ENCODE measurements at regions not wholly inside any gene's neighbourhood (a gene's known extent, or its start where the extent isn't known, plus 50 kb on each side); places are given as distances from the start of the nearest gene placed in this dataset.

- Histone ChIP-seq H4K20me1 (ENCODE audit: insufficient read depth, low read length) (no peaks in the 10 kb centered on the region), H3K27me3 (ENCODE audit: insufficient read depth, low read length) (no peaks in the 10 kb centered on the region), H3K27ac (ENCODE audit: low read depth, low read length) (no peak overlapping the region), H3K4me2 (ENCODE audit: insufficient read depth, low read length) (no peak overlapping the region), H3K79me2 (ENCODE audit: insufficient read depth, low read length) (no peaks in the 10 kb centered on the region), H3K36me3 (ENCODE audit: insufficient read depth, low read length) (no peaks in the 10 kb centered on the region), H2AFZ (ENCODE audit: low read length) (no peak overlapping the region), H3K9me3 (ENCODE audit: low read depth, low read length) (no peaks in the 10 kb centered on the region), H3K4me1 (ENCODE audit: insufficient read depth, low read length) (peaks cover 6% of the 10 kb centered on the region), H3K4me3 (ENCODE audit: insufficient read depth, low read length) (no peak overlapping the region)
- no peak for TF ChIP-seq CTCF (IDR thresholded peaks at IDR 0.05; ENCODE audit: extremely low read depth, low read depth, low read length)
- no peak for DNase-seq (ENCODE audit: insufficient read length, low spot score, missing footprints)
These were observed 223.1 kb upstream of the PDE10A start for GRCh38 chr6:165886169-165886568.

DNA sequence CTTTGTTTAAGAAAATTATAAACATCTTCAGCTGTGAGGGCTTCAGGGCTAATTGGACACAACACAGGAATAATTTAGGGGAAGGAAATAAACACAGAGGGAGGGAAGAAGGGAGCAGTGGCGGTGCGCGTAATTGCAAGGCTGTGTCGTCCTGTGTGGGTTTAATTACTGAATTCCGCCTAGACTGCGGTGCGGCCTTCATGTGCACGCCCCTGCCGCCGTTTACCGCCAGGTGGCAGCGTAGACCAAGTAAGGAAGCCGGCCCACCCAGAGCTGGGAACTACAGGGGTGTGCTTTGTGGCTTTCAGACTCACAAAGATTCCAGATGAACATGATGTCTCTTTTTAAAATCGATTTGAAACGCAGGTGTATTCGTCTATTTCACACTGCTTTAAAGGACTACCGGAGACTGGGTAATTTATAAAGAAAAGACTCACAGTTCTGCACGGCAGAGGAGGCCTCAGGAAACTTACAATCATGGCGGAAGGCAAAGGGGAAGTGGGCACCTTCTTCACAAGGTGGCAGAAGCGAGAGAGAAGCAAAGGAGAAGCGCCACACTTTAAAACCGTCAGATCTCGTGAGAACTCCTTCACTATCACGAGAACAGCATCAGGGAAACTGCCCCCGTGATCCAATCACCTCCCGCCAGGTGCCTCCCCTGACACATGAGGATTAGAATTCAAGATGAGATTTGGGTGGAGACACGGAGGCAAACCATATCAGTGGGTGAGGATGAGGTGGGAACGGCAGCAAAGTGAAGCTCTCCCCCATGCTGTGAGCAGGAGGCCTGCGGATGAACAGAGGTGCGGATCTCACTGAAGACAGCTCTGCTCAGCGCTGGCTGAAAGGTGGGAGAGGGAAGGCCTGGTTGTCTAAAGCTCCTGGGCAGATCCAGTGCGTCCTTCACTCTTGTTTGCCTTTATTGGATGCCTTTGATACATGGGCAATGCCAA, 222.0 kb upstream of the PDE10A start:
- peak; percentile 80 for DNase-seq (ENCODE audit: insufficient read length, low spot score, missing footprints)
- Histone ChIP-seq H3K27me3 (ENCODE audit: insufficient read depth, low read length) (no peaks in the 10 kb centered on the region), H3K4me3 (ENCODE audit: insufficient read depth, low read length) (no peak overlapping the region), H3K27ac (ENCODE audit: low read depth, low read length) (no peak overlapping the region), H3K36me3 (ENCODE audit: insufficient read depth, low read length) (no peaks in the 10 kb centered on the region), H3K4me2 (ENCODE audit: insufficient read depth, low read length) (peak overlapping the region; percentile 20), H4K20me1 (ENCODE audit: insufficient read depth, low read length) (no peaks in the 10 kb centered on the region), H2AFZ (ENCODE audit: low read length) (no peak overlapping the region), H3K79me2 (ENCODE audit: insufficient read depth, low read length) (no peaks in the 10 kb centered on the region), H3K4me1 (ENCODE audit: insufficient read depth, low read length) (peaks cover 6% of the 10 kb centered on the region), H3K9me3 (ENCODE audit: low read depth, low read length) (no peaks in the 10 kb centered on the region)
- peak; percentile 90 for TF ChIP-seq CTCF (IDR thresholded peaks at IDR 0.05; ENCODE audit: extremely low read depth, low read depth, low read length)

GRCh38 chr6:165883851-165884640, 221.0 kb upstream of the PDE10A start:
- Histone ChIP-seq H3K27ac (ENCODE audit: low read depth, low read length) (no peak overlapping the region), H3K4me3 (ENCODE audit: insufficient read depth, low read length) (no peak overlapping the region), H3K9me3 (ENCODE audit: low read depth, low read length) (no peaks in the 10 kb centered on the region), H3K79me2 (ENCODE audit: insufficient read depth, low read length) (no peaks in the 10 kb centered on the region), H3K27me3 (ENCODE audit: insufficient read depth, low read length) (no peaks in the 10 kb centered on the region), H3K36me3 (ENCODE audit: insufficient read depth, low read length) (no peaks in the 10 kb centered on the region), H3K4me2 (ENCODE audit: insufficient read depth, low read length) (no peak overlapping the region), H3K4me1 (ENCODE audit: insufficient read depth, low read length) (peaks cover 6% of the 10 kb centered on the region), H4K20me1 (ENCODE audit: insufficient read depth, low read length) (no peaks in the 10 kb centered on the region), H2AFZ (ENCODE audit: low read length) (no peak overlapping the region)
- no peak for TF ChIP-seq CTCF (IDR thresholded peaks at IDR 0.05; ENCODE audit: extremely low read depth, low read depth, low read length)
- DNase-seq (ENCODE audit: insufficient read length, low spot score, missing footprints) = peak; percentile 70

GRCh38 chr6:165881806-165882205, 218.8 kb upstream of the PDE10A start:
- TF ChIP-seq CTCF (IDR thresholded peaks at IDR 0.05; ENCODE audit: extremely low read depth, low read depth, low read length) = no peak
- peaks cover 8% of the 10 kb centered on the region for H3K27me3 ChIP-seq (ENCODE audit: insufficient read depth, low read length)
- DNase-seq (ENCODE audit: insufficient read length, low spot score, missing footprints) = no peak

More at GRCh38 chr6:165881806-165882205, 218.8 kb upstream of the PDE10A start:
- Histone ChIP-seq H3K4me3 (ENCODE audit: insufficient read depth, low read length) (no peak overlapping the region), H4K20me1 (ENCODE audit: insufficient read depth, low read length) (no peaks in the 10 kb centered on the region), H3K4me1 (ENCODE audit: insufficient read depth, low read length) (peaks cover 6% of the 10 kb centered on the region), H2AFZ (ENCODE audit: low read length) (no peak overlapping the region), H3K9me3 (ENCODE audit: low read depth, low read length) (no peaks in the 10 kb centered on the region), H3K4me2 (ENCODE audit: insufficient read depth, low read length) (no peak overlapping the region), H3K27ac (ENCODE audit: low read depth, low read length) (no peak overlapping the region), H3K79me2 (ENCODE audit: insufficient read depth, low read length) (no peaks in the 10 kb centered on the region), H3K36me3 (ENCODE audit: insufficient read depth, low read length) (no peaks in the 10 kb centered on the region)

All from osteoblast (primary cell).